ENCODE measurements at regions not wholly inside any gene's neighbourhood (a gene's known extent, or its start where the extent isn't known, plus 50 kb on each side); places are given as distances from the start of the nearest gene placed in this dataset.

DNA sequence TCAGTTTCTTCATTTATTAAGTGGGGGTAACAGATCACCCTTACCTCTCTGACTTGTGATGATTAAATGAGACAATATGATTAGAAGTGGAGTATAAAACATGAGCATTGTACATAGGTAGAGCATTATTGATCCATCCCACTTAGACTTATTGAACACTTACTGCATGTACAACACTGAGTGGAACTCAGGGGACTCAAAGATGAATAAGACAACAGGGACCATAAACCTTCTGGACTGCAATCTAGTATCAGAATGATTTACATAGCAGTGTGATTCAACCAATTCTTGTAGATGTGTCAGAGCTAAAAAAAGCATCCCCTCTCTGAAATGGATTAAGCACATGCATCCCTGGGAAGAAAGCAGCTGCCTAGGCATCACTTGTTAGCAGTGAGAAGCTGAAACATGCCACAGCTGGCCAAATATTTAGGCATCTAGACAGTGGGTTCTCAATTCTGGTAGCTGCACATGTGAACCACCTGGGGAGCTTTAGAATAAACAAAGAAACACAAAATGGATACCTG, 111.5 kb downstream of the CYRIA start:
- TF ChIP-seq SUZ12 (IDR thresholded peaks at IDR 0.05; ENCODE audit: extremely low read depth, insufficient read depth, insufficient read length) = no peak
- no peak for TF ChIP-seq YY1 (IDR thresholded peaks at IDR 0.05; ENCODE audit: insufficient read depth, insufficient read length)
- no peak for TF ChIP-seq ZNF274 (IDR thresholded peaks at IDR 0.05; ENCODE audit: low read depth, low read length)
